ENCODE measurements at regions not wholly inside any gene's neighbourhood (a gene's known extent, or its start where the extent isn't known, plus 50 kb on each side); places are given as distances from the start of the nearest gene placed in this dataset.

GRCh38 chr1:29789910-29790247 lies 553.6 kb downstream of the PTPRU start:
- Histone ChIP-seq H3K27me3 (ENCODE audit: control insufficient read depth, insufficient read depth, low read length) (no peaks in the 10 kb centered on the region), H3K36me3 (ENCODE audit: control insufficient read depth, insufficient read depth, low read length) (no peaks in the 10 kb centered on the region), H3K27ac (ENCODE audit: low read length) (no peak overlapping the region), H3K4me1 (ENCODE audit: control insufficient read depth, insufficient read depth, low read length) (no peaks in the 10 kb centered on the region), H3K4me3 (ENCODE audit: low read length) (no peak overlapping the region), H3K9me3 (ENCODE audit: control insufficient read depth, insufficient read depth, low read length) (no peaks in the 10 kb centered on the region)
- WGBS (ENCODE audit: insufficient coverage, insufficient read length): no CpG with 5 or more reads among the region's 6 CpGs
- DNase-seq (ENCODE audit: low read depth, low spot score): no peak

- H3K27me3 ChIP-seq (ENCODE audit: control insufficient read depth, insufficient read depth, low read length): no peaks in the 10 kb centered on the region
- H3K4me3 ChIP-seq (ENCODE audit: low read length): no peak overlapping the region
- no peaks in the 10 kb centered on the region for H3K9me3 ChIP-seq (ENCODE audit: control insufficient read depth, insufficient read depth, low read length)
- no peak for DNase-seq (ENCODE audit: low read depth, low spot score)
- H3K4me1 ChIP-seq (ENCODE audit: control insufficient read depth, insufficient read depth, low read length): no peaks in the 10 kb centered on the region
- WGBS (ENCODE audit: insufficient coverage, insufficient read length): no CpG with 5 or more reads among the region's 10 CpGs
- H3K27ac ChIP-seq (ENCODE audit: low read length): no peak overlapping the region
- H3K36me3 ChIP-seq (ENCODE audit: control insufficient read depth, insufficient read depth, low read length): no peaks in the 10 kb centered on the region
Observed at GRCh38 chr1:29789221-29789909, 553.0 kb downstream of the PTPRU start.

- no peak overlapping the region for H3K27ac ChIP-seq (ENCODE audit: low read length)
- no peaks in the 10 kb centered on the region for H3K4me1 ChIP-seq (ENCODE audit: control insufficient read depth, insufficient read depth, low read length)
- no peak overlapping the region for H3K4me3 ChIP-seq (ENCODE audit: low read length)
- no peaks in the 10 kb centered on the region for H3K9me3 ChIP-seq (ENCODE audit: control insufficient read depth, insufficient read depth, low read length)
- no peaks in the 10 kb centered on the region for H3K36me3 ChIP-seq (ENCODE audit: control insufficient read depth, insufficient read depth, low read length)
- DNase-seq (ENCODE audit: low read depth, low spot score): no peak
- H3K27me3 ChIP-seq (ENCODE audit: control insufficient read depth, insufficient read depth, low read length): no peaks in the 10 kb centered on the region
- no CpG with 5 or more reads among the region's 13 CpGs for WGBS (ENCODE audit: insufficient coverage, insufficient read length)
Observed at GRCh38 chr1:29786791-29787732, 550.7 kb downstream of the PTPRU start.

GRCh38 chr1:29786195-29786594 lies 549.9 kb downstream of the PTPRU start:
- Histone ChIP-seq H3K9me3 (ENCODE audit: control insufficient read depth, insufficient read depth, low read length) (no peaks in the 10 kb centered on the region), H3K36me3 (ENCODE audit: control insufficient read depth, insufficient read depth, low read length) (no peaks in the 10 kb centered on the region), H3K4me3 (ENCODE audit: low read length) (no peak overlapping the region), H3K4me1 (ENCODE audit: control insufficient read depth, insufficient read depth, low read length) (no peaks in the 10 kb centered on the region), H3K27ac (ENCODE audit: low read length) (no peak overlapping the region), H3K27me3 (ENCODE audit: control insufficient read depth, insufficient read depth, low read length) (no peaks in the 10 kb centered on the region)
- no CpG with 5 or more reads among the region's 4 CpGs for WGBS (ENCODE audit: insufficient coverage, insufficient read length)
- DNase-seq (ENCODE audit: low read depth, low spot score): no peak

- no peak overlapping the region for H3K27ac ChIP-seq (ENCODE audit: low read length)
- H3K36me3 ChIP-seq (ENCODE audit: control insufficient read depth, insufficient read depth, low read length): no peaks in the 10 kb centered on the region
- H3K9me3 ChIP-seq (ENCODE audit: control insufficient read depth, insufficient read depth, low read length): no peaks in the 10 kb centered on the region
- H3K4me1 ChIP-seq (ENCODE audit: control insufficient read depth, insufficient read depth, low read length): no peaks in the 10 kb centered on the region
- no CpG with 5 or more reads among the region's 5 CpGs for WGBS (ENCODE audit: insufficient coverage, insufficient read length)
- no peaks in the 10 kb centered on the region for H3K27me3 ChIP-seq (ENCODE audit: control insufficient read depth, insufficient read depth, low read length)
- H3K4me3 ChIP-seq (ENCODE audit: low read length): no peak overlapping the region
- no peak for DNase-seq (ENCODE audit: low read depth, low spot score)
Observed at GRCh38 chr1:29785554-29785953, 549.2 kb downstream of the PTPRU start.

- Histone ChIP-seq H3K27me3 (ENCODE audit: control insufficient read depth, insufficient read depth, low read length) (no peaks in the 10 kb centered on the region), H3K36me3 (ENCODE audit: control insufficient read depth, insufficient read depth, low read length) (no peaks in the 10 kb centered on the region), H3K9me3 (ENCODE audit: control insufficient read depth, insufficient read depth, low read length) (no peaks in the 10 kb centered on the region), H3K4me1 (ENCODE audit: control insufficient read depth, insufficient read depth, low read length) (no peaks in the 10 kb centered on the region), H3K27ac (ENCODE audit: low read length) (no peak overlapping the region), H3K4me3 (ENCODE audit: low read length) (no peak overlapping the region)
- DNase-seq (ENCODE audit: low read depth, low spot score): no peak
- no CpG with 5 or more reads among the region's 7 CpGs for WGBS (ENCODE audit: insufficient coverage, insufficient read length)
Observed at GRCh38 chr1:29785137-29785527, 548.8 kb downstream of the PTPRU start.

GRCh38 chr1:29784276-29785136 lies 548.2 kb downstream of the PTPRU start:
- Histone ChIP-seq H3K4me1 (ENCODE audit: control insufficient read depth, insufficient read depth, low read length) (no peaks in the 10 kb centered on the region), H3K27me3 (ENCODE audit: control insufficient read depth, insufficient read depth, low read length) (no peaks in the 10 kb centered on the region), H3K27ac (ENCODE audit: low read length) (no peak overlapping the region), H3K4me3 (ENCODE audit: low read length) (no peak overlapping the region), H3K9me3 (ENCODE audit: control insufficient read depth, insufficient read depth, low read length) (no peaks in the 10 kb centered on the region), H3K36me3 (ENCODE audit: control insufficient read depth, insufficient read depth, low read length) (no peaks in the 10 kb centered on the region)
- WGBS (ENCODE audit: insufficient coverage, insufficient read length): no CpG with 5 or more reads among the region's 10 CpGs
- no peak for DNase-seq (ENCODE audit: low read depth, low spot score)

GRCh38 chr1:29783508-29784275 lies 547.4 kb downstream of the PTPRU start:
- H3K27ac ChIP-seq (ENCODE audit: low read length): no peak overlapping the region
- no peaks in the 10 kb centered on the region for H3K9me3 ChIP-seq (ENCODE audit: control insufficient read depth, insufficient read depth, low read length)
- no peaks in the 10 kb centered on the region for H3K36me3 ChIP-seq (ENCODE audit: control insufficient read depth, insufficient read depth, low read length)
- no peaks in the 10 kb centered on the region for H3K27me3 ChIP-seq (ENCODE audit: control insufficient read depth, insufficient read depth, low read length)
- WGBS (ENCODE audit: insufficient coverage, insufficient read length): no CpG with 5 or more reads among the region's 17 CpGs
- no peaks in the 10 kb centered on the region for H3K4me1 ChIP-seq (ENCODE audit: control insufficient read depth, insufficient read depth, low read length)
- DNase-seq (ENCODE audit: low read depth, low spot score): no peak
- H3K4me3 ChIP-seq (ENCODE audit: low read length): no peak overlapping the region

- no CpG with 5 or more reads among the region's 6 CpGs for WGBS (ENCODE audit: insufficient coverage, insufficient read length)
- Histone ChIP-seq H3K4me3 (ENCODE audit: low read length) (no peak overlapping the region), H3K27ac (ENCODE audit: low read length) (no peak overlapping the region), H3K4me1 (ENCODE audit: control insufficient read depth, insufficient read depth, low read length) (no peaks in the 10 kb centered on the region), H3K9me3 (ENCODE audit: control insufficient read depth, insufficient read depth, low read length) (no peaks in the 10 kb centered on the region), H3K27me3 (ENCODE audit: control insufficient read depth, insufficient read depth, low read length) (no peaks in the 10 kb centered on the region), H3K36me3 (ENCODE audit: control insufficient read depth, insufficient read depth, low read length) (no peaks in the 10 kb centered on the region)
- DNase-seq (ENCODE audit: low read depth, low spot score): no peak
Observed at GRCh38 chr1:29782846-29783507, 546.7 kb downstream of the PTPRU start.
